ENCODE measurements at regions not wholly inside any gene's neighbourhood (a gene's known extent, or its start where the extent isn't known, plus 50 kb on each side); places are given as distances from the start of the nearest gene placed in this dataset.
A peak's percentile ranks its signal among the peaks of the same experiment; 100 is the strongest.
"Not testable (repeated sequence)": the region's sequence is repeated elsewhere in the genome, so short reads cannot be mapped to it uniquely, and the experiment has no call there.

GRCh38 chrX:85808217-85808616 is 239.1 kb downstream of the CHM start:
- no peak for DNase-seq
- Mint-ChIP-seq H3K4me3 (ENCODE audit: unreplicated experiment) (no peak overlapping the region), H3K27me3 (ENCODE audit: unreplicated experiment) (no peaks in the 10 kb centered on the region), H3K27ac (ENCODE audit: unreplicated experiment) (no peak overlapping the region), H3K4me1 (ENCODE audit: low read depth, unreplicated experiment) (no peaks in the 10 kb centered on the region), H3K36me3 (ENCODE audit: unreplicated experiment) (no peaks in the 10 kb centered on the region), H3K9me3 (ENCODE audit: unreplicated experiment) (peaks cover 5% of the 10 kb centered on the region)
- TF ChIP-seq CTCF (IDR thresholded peaks at IDR 0.05; ENCODE audit: partially characterized antibody, unreplicated experiment): no peak

GRCh38 chrX:85772391-85772790 is 275.0 kb downstream of the CHM start:
- H3K4me1 Mint-ChIP-seq (ENCODE audit: low read depth, unreplicated experiment); H3K27me3 Mint-ChIP-seq (ENCODE audit: unreplicated experiment); DNase-seq; H3K9me3 Mint-ChIP-seq (ENCODE audit: unreplicated experiment); H3K4me3 Mint-ChIP-seq (ENCODE audit: unreplicated experiment); H3K27ac Mint-ChIP-seq (ENCODE audit: unreplicated experiment); H3K36me3 Mint-ChIP-seq (ENCODE audit: unreplicated experiment): not testable (repeated sequence)

- peaks cover 1% of the 10 kb centered on the region for H3K27me3 Mint-ChIP-seq (ENCODE audit: unreplicated experiment)
- H3K4me1 Mint-ChIP-seq (ENCODE audit: low read depth, unreplicated experiment): no peaks in the 10 kb centered on the region
- no peaks in the 10 kb centered on the region for H3K9me3 Mint-ChIP-seq (ENCODE audit: unreplicated experiment)
- H3K36me3 Mint-ChIP-seq (ENCODE audit: unreplicated experiment): no peaks in the 10 kb centered on the region
- no peak overlapping the region for H3K27ac Mint-ChIP-seq (ENCODE audit: unreplicated experiment)
- no peak for TF ChIP-seq CTCF (IDR thresholded peaks at IDR 0.05; ENCODE audit: partially characterized antibody, unreplicated experiment)
- no peak for DNase-seq
- H3K4me3 Mint-ChIP-seq (ENCODE audit: unreplicated experiment): no peak overlapping the region
Measured at GRCh38 chrX:85765651-85766050, 281.7 kb downstream of the CHM start.

- not testable (repeated sequence) for H3K4me1 Mint-ChIP-seq (ENCODE audit: low read depth, unreplicated experiment); H3K9me3 Mint-ChIP-seq (ENCODE audit: unreplicated experiment); H3K4me3 Mint-ChIP-seq (ENCODE audit: unreplicated experiment); DNase-seq; H3K27ac Mint-ChIP-seq (ENCODE audit: unreplicated experiment); H3K27me3 Mint-ChIP-seq (ENCODE audit: unreplicated experiment); H3K36me3 Mint-ChIP-seq (ENCODE audit: unreplicated experiment)
Measured at GRCh38 chrX:85723025-85723424, 324.3 kb downstream of the CHM start.

DNA sequence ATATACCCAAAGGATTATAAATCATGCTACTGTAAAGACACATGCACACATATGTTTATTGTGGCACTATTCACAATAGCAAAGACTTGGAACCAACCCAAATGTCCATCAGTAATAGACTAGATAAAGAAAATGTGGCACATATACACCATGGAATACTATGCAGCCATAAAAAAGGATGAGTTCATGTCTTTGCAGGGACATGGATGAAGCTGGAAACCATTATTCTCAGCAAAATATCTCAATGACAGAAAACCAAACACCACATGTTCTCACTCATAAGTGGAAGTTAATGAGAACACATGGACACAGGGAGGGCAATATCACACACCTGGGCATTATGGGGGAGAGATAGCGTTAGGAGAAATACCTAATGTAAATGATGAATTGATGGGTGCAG is 323.8 kb upstream of the POF1B start:
- not testable (repeated sequence) for H3K9me3 Mint-ChIP-seq (ENCODE audit: unreplicated experiment); H3K27me3 Mint-ChIP-seq (ENCODE audit: unreplicated experiment); H3K36me3 Mint-ChIP-seq (ENCODE audit: unreplicated experiment); H3K4me1 Mint-ChIP-seq (ENCODE audit: low read depth, unreplicated experiment); H3K4me3 Mint-ChIP-seq (ENCODE audit: unreplicated experiment); DNase-seq; H3K27ac Mint-ChIP-seq (ENCODE audit: unreplicated experiment)

- Mint-ChIP-seq H3K27me3 (ENCODE audit: unreplicated experiment) (no peaks in the 10 kb centered on the region), H3K4me1 (ENCODE audit: low read depth, unreplicated experiment) (no peaks in the 10 kb centered on the region), H3K4me3 (ENCODE audit: unreplicated experiment) (no peak overlapping the region), H3K36me3 (ENCODE audit: unreplicated experiment) (no peaks in the 10 kb centered on the region), H3K27ac (ENCODE audit: unreplicated experiment) (no peak overlapping the region), H3K9me3 (ENCODE audit: unreplicated experiment) (no peaks in the 10 kb centered on the region)
- peak; percentile 20 for DNase-seq
- TF ChIP-seq CTCF (IDR thresholded peaks at IDR 0.05; ENCODE audit: partially characterized antibody, unreplicated experiment): no peak
Measured at GRCh38 chrX:85698921-85699320, 319.5 kb upstream of the POF1B start.

GRCh38 chrX:85685843-85686242 is 306.4 kb upstream of the POF1B start:
- DNase-seq: no peak
- H3K4me1 Mint-ChIP-seq (ENCODE audit: low read depth, unreplicated experiment): no peaks in the 10 kb centered on the region
- no peak for TF ChIP-seq CTCF (IDR thresholded peaks at IDR 0.05; ENCODE audit: partially characterized antibody, unreplicated experiment)

More at GRCh38 chrX:85685843-85686242, 306.4 kb upstream of the POF1B start:
- H3K27ac Mint-ChIP-seq (ENCODE audit: unreplicated experiment): no peak overlapping the region
- no peaks in the 10 kb centered on the region for H3K36me3 Mint-ChIP-seq (ENCODE audit: unreplicated experiment)
- H3K4me3 Mint-ChIP-seq (ENCODE audit: unreplicated experiment): no peak overlapping the region
- H3K9me3 Mint-ChIP-seq (ENCODE audit: unreplicated experiment): no peaks in the 10 kb centered on the region
- H3K27me3 Mint-ChIP-seq (ENCODE audit: unreplicated experiment): no peaks in the 10 kb centered on the region
